GM18861 (cell line): ENCODE measurements at regions not wholly inside any gene's neighbourhood (a gene's known extent, or its start where the extent isn't known, plus 50 kb on each side); places are given as distances from the start of the nearest gene placed in this dataset.

Source experiments
- ATAC-seq: cut with Tn5 transposase; IDR thresholded peaks from one replicate; pipeline ENCODE4 v1.9.1; 2021; ENCODE audit not compliant: unreplicated experiment

GRCh38 chr12:126855768-126856167 is 1411.2 kb upstream of the TMEM132C start:
- no peak for ATAC-seq

- ATAC-seq, result no peak
Measured at GRCh38 chr12:126856958-126857357, 1410.0 kb upstream of the TMEM132C start.

GRCh38 chr12:126858560-126858959 is 1408.4 kb upstream of the TMEM132C start:
- ATAC-seq, result no peak

- ATAC-seq, result no peak
Measured at GRCh38 chr12:126860210-126860609, 1406.8 kb upstream of the TMEM132C start.

- ATAC-seq, result no peak
Measured at GRCh38 chr12:126862500-126862899, 1404.5 kb upstream of the TMEM132C start.

GRCh38 chr12:126869644-126870043 is 1397.3 kb upstream of the TMEM132C start:
- ATAC-seq, result no peak

GRCh38 chr12:126873701-126874100 is 1393.3 kb upstream of the TMEM132C start:
- no peak for ATAC-seq

- peak; percentile 96 for ATAC-seq
Measured at GRCh38 chr12:126874427-126875026, 1392.4 kb upstream of the TMEM132C start.

GRCh38 chr12:126879842-126880241 is 1387.1 kb upstream of the TMEM132C start:
- ATAC-seq, result no peak

GRCh38 chr12:126883697-126884096 is 1383.3 kb upstream of the TMEM132C start:
- no peak for ATAC-seq

- no peak for ATAC-seq
Measured at GRCh38 chr12:126889501-126889900, 1377.5 kb upstream of the TMEM132C start.

- ATAC-seq, result no peak
Measured at GRCh38 chr12:126890097-126890496, 1376.9 kb upstream of the TMEM132C start.

- ATAC-seq, result no peak
Measured at GRCh38 chr12:126891789-126892188, 1375.2 kb upstream of the TMEM132C start.

GRCh38 chr12:126895951-126896913 is 1370.7 kb upstream of the TMEM132C start:
- ATAC-seq, result no peak

- no peak for ATAC-seq
Measured at GRCh38 chr12:126897102-126897501, 1369.9 kb upstream of the TMEM132C start.

GRCh38 chr12:126897778-126898177 is 1369.2 kb upstream of the TMEM132C start:
- ATAC-seq, result no peak

GRCh38 chr12:126898562-126898961 is 1368.4 kb upstream of the TMEM132C start:
- no peak for ATAC-seq

- no peak for ATAC-seq
Measured at GRCh38 chr12:126899926-126900792, 1366.8 kb upstream of the TMEM132C start.

GRCh38 chr12:126903027-126903876 is 1363.7 kb upstream of the TMEM132C start:
- ATAC-seq, result no peak

- ATAC-seq, result no peak
Measured at GRCh38 chr12:126905752-126906151, 1361.2 kb upstream of the TMEM132C start.
